IMR-90 (cell line): ENCODE measurements at regions not wholly inside any gene's neighbourhood (a gene's known extent, or its start where the extent isn't known, plus 50 kb on each side); places are given as distances from the start of the nearest gene placed in this dataset.
"Not testable (repeated sequence)": the region's sequence is repeated elsewhere in the genome, so short reads cannot be mapped to it uniquely, and the experiment has no call there.

Experiments used
- ATAC-seq: fragments of 200-7000 bp; cut with Tn5 transposase; 2 replicates; pipeline ENCODE4 v1.9.1; 2020; ENCODE audit warnings: low read depth, mild to moderate bottlenecking, moderate library complexity
- BruUV-seq: library from RNA; stranded (reverse); fragments of 400-500 nt; replicated peaks from 2 replicates; lab custom pipeline; 2021; lab: Mats Ljungman, UMichigan
- CTCF ChIA-PET: fragments of 300-600 bp; formaldehyde crosslinking; extraction: SDS; loops from one replicate; lab custom pipeline; 2021; ENCODE audit warnings: antibody characterized with exemption; lab: Yijun Ruan, JAX
- POLR2A ChIA-PET: fragments of 300-600 bp; sonication (Branson Sonifier 250); formaldehyde crosslinking; loops from one replicate; lab custom pipeline; 2022; ENCODE audit warnings: antibody characterized with exemption; ENCODE audit not compliant: unreplicated experiment; lab: Charles Lee
- DNase-seq: peaks from one replicate; pipeline ENCODE4 v3.0.0; 2013
- H2AFZ ChIP-seq: replicated peaks from 2 replicates; pipeline ENCODE3; 2013; ENCODE audit warnings: low read length, mild to moderate bottlenecking; ENCODE audit not compliant: poor library complexity
- H2AK5ac ChIP-seq: 2 replicates; pipeline ENCODE4 v1.6.1; 2013; ENCODE audit warnings: low read depth, low read length, inconsistent platforms
- H2AK9ac ChIP-seq: replicated peaks from 2 replicates; pipeline ENCODE3; 2013; ENCODE audit warnings: mild to moderate bottlenecking, low read depth, low read length, moderate library complexity; ENCODE audit not compliant: poor library complexity
- H2BK120ac ChIP-seq: 2 replicates; pipeline ENCODE4 v1.6.1; 2013; ENCODE audit warnings: low read depth, low read length, inconsistent platforms
- H2BK15ac ChIP-seq: 3 replicates; pipeline ENCODE4 v1.6.1; 2013; ENCODE audit warnings: low read depth, low read length, inconsistent platforms
- H2BK20ac ChIP-seq: 2 replicates; pipeline ENCODE4 v1.6.1; 2013; ENCODE audit warnings: low read depth, mild to moderate bottlenecking, inconsistent platforms, low read length, moderate library complexity
- H2BK5ac ChIP-seq: 2 replicates; pipeline ENCODE4 v1.6.1; 2013; ENCODE audit warnings: mild to moderate bottlenecking, low read depth, low read length, inconsistent platforms; ENCODE audit not compliant: poor library complexity, severe bottlenecking
- H3K14ac ChIP-seq: replicated peaks from 2 replicates; pipeline ENCODE4 v1.6.1; 2013; ENCODE audit warnings: low read depth, low read length, inconsistent platforms
- H3K18ac ChIP-seq: 2 replicates; pipeline ENCODE4 v1.6.1; 2013; ENCODE audit warnings: low read depth, low read length, control low read depth
- H3K23ac ChIP-seq: 2 replicates; pipeline ENCODE4 v1.6.1; 2013; ENCODE audit warnings: low read depth, low read length, inconsistent platforms
- H3K27ac ChIP-seq: 2 replicates; pipeline ENCODE4 v1.5.1; 2013; ENCODE audit warnings: mild to moderate bottlenecking, control low read depth, low read length; ENCODE audit not compliant: insufficient read depth
- H3K27me3 ChIP-seq: 2 replicates; pipeline ENCODE4 v1.6.1; 2013; ENCODE audit warnings: low read length; ENCODE audit not compliant: control insufficient read depth, insufficient read depth
- H3K36me3 ChIP-seq: 2 replicates; pipeline ENCODE4 v1.6.1; 2013; ENCODE audit warnings: low read length, mixed read lengths; ENCODE audit not compliant: control insufficient read depth, insufficient read depth
- H3K4ac ChIP-seq: 2 replicates; pipeline ENCODE4 v1.6.1; 2013; ENCODE audit warnings: low read depth, low read length, inconsistent platforms
- H3K4me1 ChIP-seq: 2 replicates; pipeline ENCODE4 v1.6.1; 2013; ENCODE audit warnings: low read length, mixed read lengths; ENCODE audit not compliant: control insufficient read depth, insufficient read depth
- H3K4me2 ChIP-seq: 2 replicates; pipeline ENCODE4 v1.6.1; 2013; ENCODE audit warnings: low read depth, mild to moderate bottlenecking, control low read depth, low read length, moderate library complexity
- H3K4me3 ChIP-seq: 2 replicates; pipeline ENCODE4 v1.5.1; 2013; ENCODE audit warnings: low read depth, mild to moderate bottlenecking, control low read depth, low read length, moderate library complexity; ENCODE audit not compliant: insufficient read depth
- H3K56ac ChIP-seq: 2 replicates; pipeline ENCODE4 v1.6.1; 2013; ENCODE audit warnings: low read length, inconsistent platforms; ENCODE audit not compliant: insufficient read depth; ENCODE audit errors: extremely low read depth
- H3K79me1 ChIP-seq, 2 experiments: 2 replicates each; pipeline ENCODE4 v1.6.1; 2013; ENCODE audit warnings: low read length in 2 of 2, inconsistent platforms in 1 of 2, low read depth in 1 of 2
- H3K9ac ChIP-seq: 2 replicates; pipeline ENCODE4 v1.6.1; 2013; ENCODE audit warnings: low read depth, low read length, control low read depth
- H3K9me1 ChIP-seq: 2 replicates; pipeline ENCODE4 v1.6.1; 2013; ENCODE audit warnings: low read length, inconsistent platforms; ENCODE audit not compliant: insufficient read depth
- H3K9me3 ChIP-seq: 2 replicates; pipeline ENCODE4 v1.6.1; 2013; ENCODE audit warnings: low read length; ENCODE audit not compliant: control insufficient read depth, insufficient read depth
- H4K20me1 ChIP-seq: 2 replicates; pipeline ENCODE4 v1.6.1; 2013; ENCODE audit warnings: low read length, inconsistent platforms; ENCODE audit not compliant: insufficient read depth
- H4K5ac ChIP-seq: 2 replicates; pipeline ENCODE4 v1.6.1; 2013; ENCODE audit warnings: mild to moderate bottlenecking, low read depth, low read length, control low read depth
- H4K8ac ChIP-seq, 2 experiments: 2 replicates each; pipeline ENCODE4 v1.6.1; 2013; ENCODE audit warnings: low read depth in 2 of 2, low read length in 2 of 2, control low read depth in 1 of 2, inconsistent platforms in 1 of 2
- H4K91ac ChIP-seq: 2 replicates; pipeline ENCODE4 v1.6.1; 2013; ENCODE audit warnings: low read depth, low read length, inconsistent platforms; ENCODE audit not compliant: insufficient read depth
- WGBS, 2 experiments: methylation state at CpG; one replicate each; pipeline versions ENCODE4 v1.1.5 to v1.1.7; 2013; ENCODE audit warnings: missing lambda C conversion rate in 2 of 2; ENCODE audit not compliant: insufficient read length in 1 of 2; ENCODE audit errors: extremely low coverage in 2 of 2; 5-methylcytosine and 5-hydroxymethylcytosine counted together
- dilution Hi-C: fragments of 300-500 bp; cut with HindIII; formaldehyde crosslinking; loops from one replicate; pipeline ENCODE4 v1.14.3; 2018; ENCODE audit warnings: low sequenced_read_pairs; ENCODE audit not compliant: unreplicated experiment
- in situ Hi-C: fragments of 300-500 bp; cut with MboI; formaldehyde crosslinking; loops from 3 replicates; pipeline ENCODE4 v1.14.3; 2019; ENCODE audit warnings: low sequenced_read_pairs, inconsistent platforms, mixed read lengths
- intact Hi-C: fragments of 100-400 bp; cut with micrococcal nuclease; formaldehyde crosslinking; loops from 2 replicates; pipeline ENCODE4 v1.10.0; 2022

DNA sequence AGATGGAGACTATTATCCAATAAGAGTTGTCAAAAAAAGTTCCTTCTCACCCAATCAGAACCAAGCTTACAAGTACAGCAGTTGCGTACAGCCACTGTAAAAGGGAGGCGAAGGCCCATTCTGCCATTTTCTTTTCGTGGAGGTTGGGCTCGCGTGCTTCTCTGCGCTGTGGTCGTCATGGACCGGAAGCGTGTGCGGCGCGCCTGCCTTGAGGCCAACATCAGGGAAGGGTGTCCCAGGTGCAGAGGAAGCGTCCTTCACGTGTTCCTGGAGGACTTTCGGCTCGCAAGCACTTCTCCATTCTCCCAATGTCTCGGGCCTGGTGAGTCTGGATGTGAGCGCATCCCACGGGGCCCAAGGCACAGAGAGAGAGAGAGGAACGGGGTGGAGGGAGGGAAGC is 85.8 kb downstream of the TBC1D26 start:
- H2AFZ ChIP-seq, in situ Hi-C loops, H3K9me3 ChIP-seq, dilution Hi-C loops, H2BK120ac ChIP-seq, H3K18ac ChIP-seq, H2BK15ac ChIP-seq, H3K4me3 ChIP-seq, ATAC-seq, H3K9me1 ChIP-seq, H3K4ac ChIP-seq, CTCF ChIA-PET, POLR2A ChIA-PET, H4K91ac ChIP-seq, H3K56ac ChIP-seq, H3K14ac ChIP-seq, H3K9ac ChIP-seq, H2AK9ac ChIP-seq, H4K20me1 ChIP-seq, H4K8ac ChIP-seq, H2AK5ac ChIP-seq, H3K4me1 ChIP-seq, H3K4me2 ChIP-seq, H3K79me1 ChIP-seq, H3K27ac ChIP-seq, H3K23ac ChIP-seq, H4K5ac ChIP-seq, BruUV-seq, H3K27me3 ChIP-seq, intact Hi-C loops, H3K36me3 ChIP-seq, DNase-seq, H2BK20ac ChIP-seq, H2BK5ac ChIP-seq: not testable (repeated sequence)
- WGBS, 2 experiments: no CpG with 5 or more reads among the region's 20 CpGs

DNA sequence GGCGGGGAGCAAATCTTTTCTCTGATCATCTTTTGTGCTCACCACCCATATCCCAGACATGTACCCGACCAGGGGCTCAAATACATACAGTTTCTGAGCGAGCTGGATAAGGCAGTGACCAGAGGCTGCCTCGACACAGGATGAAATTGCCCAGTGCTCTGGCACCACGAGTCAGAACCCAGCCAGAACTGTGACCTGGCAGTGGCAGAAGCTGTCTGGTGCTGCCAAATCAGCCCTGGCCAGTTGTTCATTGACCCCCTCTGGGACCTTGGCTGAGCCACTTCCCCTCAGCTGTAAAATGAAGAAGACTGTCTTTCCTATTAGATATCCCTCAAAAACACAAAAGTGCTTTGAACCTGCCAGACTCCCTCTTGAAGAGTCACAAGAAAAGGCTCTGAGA is 90.2 kb downstream of the TBC1D26 start:
- H2BK120ac ChIP-seq, H2BK5ac ChIP-seq, H3K23ac ChIP-seq, H3K4me1 ChIP-seq, H2BK20ac ChIP-seq, H3K27me3 ChIP-seq, H4K8ac ChIP-seq, H3K27ac ChIP-seq, in situ Hi-C loops, H4K20me1 ChIP-seq, H2AK5ac ChIP-seq, H4K91ac ChIP-seq, H2AFZ ChIP-seq, H3K36me3 ChIP-seq, H3K4me2 ChIP-seq, BruUV-seq, POLR2A ChIA-PET, H3K9ac ChIP-seq, H3K56ac ChIP-seq, dilution Hi-C loops, H4K5ac ChIP-seq, H2BK15ac ChIP-seq, H3K9me3 ChIP-seq, H3K79me1 ChIP-seq, intact Hi-C loops, ATAC-seq, H3K9me1 ChIP-seq, H3K4ac ChIP-seq, H3K18ac ChIP-seq, H3K4me3 ChIP-seq, DNase-seq, H3K14ac ChIP-seq, H2AK9ac ChIP-seq, CTCF ChIA-PET: not testable (repeated sequence)
- WGBS, 2 experiments: no CpG with 5 or more reads among the region's 5 CpGs
